Adrenal gland (tissue), 9 donors: ENCODE measurements at regions not wholly inside any gene's neighbourhood (a gene's known extent, or its start where the extent isn't known, plus 50 kb on each side); places are given as distances from the start of the nearest gene placed in this dataset.

Experiments used
- DNase-seq, 7 donors: peaks; one replicate each; pipeline ENCODE4 v3.0.0-alpha.2; 2019 to 2020
- H3K27ac ChIP-seq, 5 donors: fragments of 200-600 bp; sonication (generic) in 4 of 5; 1 replicate in 3 of 5; 2 replicates in 2 of 5; pipeline versions ENCODE4 v1.5.1 to v1.8.0; 2016 to 2020; ENCODE audit warnings: mild to moderate bottlenecking in 1 of 5
- H3K27me3 ChIP-seq: fragments of 200-600 bp; 2 replicates; pipeline ENCODE4 v1.8.0; 2021
- H3K36me3 ChIP-seq, 2 donors: fragments of 200-600 bp; replicated peaks in 1 of 2; 1 replicate in 1 of 2; 2 replicates in 1 of 2; pipeline versions ENCODE4 v1.5.1 to v1.8.0; 2018 to 2022
- H3K4me1 ChIP-seq, 2 donors: fragments of 200-600 bp; replicated peaks in 1 of 2; 1 replicate in 1 of 2; 2 replicates in 1 of 2; pipeline versions ENCODE4 v1.5.1 to v1.8.0; 2018 to 2021
- H3K4me3 ChIP-seq, 4 donors: fragments of 200-600 bp; sonication (generic) in 3 of 4; one replicate each; pipeline ENCODE4 v1.5.1; 2016 to 2018
- H3K9me3 ChIP-seq, 3 donors: fragments of 200-600 bp; sonication (generic) in 1 of 3; replicated peaks in 1 of 3; 1 replicate in 2 of 3; 2 replicates in 1 of 3; pipeline versions ENCODE4 v1.5.1 to v1.8.0; 2016 to 2021
- CTCF ChIP-seq, 6 experiments: fragments of 450-650 bp in 4 of 6; fragments of 200-600 bp in 2 of 6; sonication (generic) in 1 of 6; IDR thresholded peaks; 1 replicate in 5 of 6; 2 replicates in 1 of 6; pipeline versions ENCODE4 v1.5.1 to v1.8.0; 2016 to 2021; ENCODE audit warnings: antibody characterized with exemption in 6 of 6, mild to moderate bottlenecking in 2 of 6, moderate library complexity in 1 of 6
- POLR2A ChIP-seq, 2 donors: fragments of 450-650 bp; IDR thresholded peaks; one replicate each; pipeline ENCODE4 v1.6.1; 2017; ENCODE audit warnings: antibody characterized with exemption in 2 of 2, mild to moderate bottlenecking in 2 of 2, moderate library complexity in 1 of 2
- WGBS, 4 donors: extraction: QIAGEN DNeasy Blood & Tissue Kit in 2 of 4; methylation state at CpG; one replicate each; pipeline versions ENCODE4 v1.1.5 to v1.1.7; 2013 to 2017; 5-methylcytosine and 5-hydroxymethylcytosine counted together
- intact Hi-C, 2 donors: fragments of 100-400 bp; cut with DNase I; formaldehyde crosslinking; loops; one replicate each; pipeline versions ENCODE4 v1.14.1 to v1.15.0; 2022 to 2023
- donor health status: healthy with polysubstance abuse.
- donor health status: Bipolar disorder and iron deficiency.
- donor health status: DM: yes; HTN: yes; CAD: no.
- donor health status: DM: no; HTN: no; CAD: no.
- donor health status: DM: no; HTN: no; CAD: no.

GRCh38 chr10:80988755-80989154, 451.1 kb downstream of the SH2D4B start:
- H3K4me3 ChIP-seq: no peak overlapping the region
- 41 to 65% (median 55%) methylated on average over 3 of the region's 3 CpGs for WGBS, 4 donors
- no peak overlapping the region for H3K27ac ChIP-seq
- no peak for DNase-seq
- no peaks in the 10 kb centered on the region for H3K9me3 ChIP-seq
- intact Hi-C loops: no loop called here
- H3K27me3 ChIP-seq: no peaks in the 10 kb centered on the region
- H3K4me1 ChIP-seq: no peaks in the 10 kb centered on the region
- H3K36me3 ChIP-seq: no peaks in the 10 kb centered on the region
- TF ChIP-seq POLR2A (IDR thresholded peaks at IDR 0.05) (no peak), CTCF (IDR thresholded peaks at IDR 0.05) (no peak)

- no peak overlapping the region for H3K27ac ChIP-seq
- no peaks in the 10 kb centered on the region for H3K27me3 ChIP-seq
- no peak overlapping the region for H3K4me3 ChIP-seq
- TF ChIP-seq POLR2A (IDR thresholded peaks at IDR 0.05): no peak
- no peak for TF ChIP-seq CTCF (IDR thresholded peaks at IDR 0.05)
- H3K36me3 ChIP-seq: no peaks in the 10 kb centered on the region
- no peaks in the 10 kb centered on the region for H3K4me1 ChIP-seq
- WGBS, 4 donors: 78 to 92% (median 82%) methylated on average over 5 to 7 of the region's 7 CpGs
- no peak for DNase-seq
- intact Hi-C loops: no loop called here
- H3K9me3 ChIP-seq: no peaks in the 10 kb centered on the region
Measured at GRCh38 chr10:80996615-80997193, 459.0 kb downstream of the SH2D4B start.

GRCh38 chr10:81000781-81001180, 463.1 kb downstream of the SH2D4B start:
- 85 to 93% (median 87%) methylated on average over 1 of the region's 1 CpG for WGBS, 4 donors
- TF ChIP-seq CTCF (IDR thresholded peaks at IDR 0.05): no peak
- no peak for TF ChIP-seq POLR2A (IDR thresholded peaks at IDR 0.05)

GRCh38 chr10:81002382-81002781, 464.7 kb downstream of the SH2D4B start:
- intact Hi-C loops: no loop called here
- H3K4me1 ChIP-seq: no peaks in the 10 kb centered on the region
- H3K36me3 ChIP-seq: no peaks in the 10 kb centered on the region
- WGBS, 4 donors: 72 to 93% (median 84%) methylated on average over 4 of the region's 4 CpGs
- DNase-seq: no peak
- TF ChIP-seq POLR2A (IDR thresholded peaks at IDR 0.05) (no peak), CTCF (IDR thresholded peaks at IDR 0.05) (no peak)
- no peaks in the 10 kb centered on the region for H3K27me3 ChIP-seq
- H3K27ac ChIP-seq: no peak overlapping the region
- no peak overlapping the region for H3K4me3 ChIP-seq
- H3K9me3 ChIP-seq: no peaks in the 10 kb centered on the region

More at GRCh38 chr10:81000781-81001180, 463.1 kb downstream of the SH2D4B start:
- no peak for DNase-seq
- Histone ChIP-seq H3K9me3 (no peaks in the 10 kb centered on the region), H3K4me3 (no peak overlapping the region), H3K27me3 (no peaks in the 10 kb centered on the region), H3K36me3 (no peaks in the 10 kb centered on the region), H3K4me1 (no peaks in the 10 kb centered on the region), H3K27ac (no peak overlapping the region)
- intact Hi-C loops: no loop called here
